Activated CD8-positive, alpha-beta memory T cell treated with anti-CD3 and anti-CD28 coated beads for 36 hours (primary cell): ENCODE measurements at regions not wholly inside any gene's neighbourhood (a gene's known extent, or its start where the extent isn't known, plus 50 kb on each side); places are given as distances from the start of the nearest gene placed in this dataset.

ENCODE experiments used
- CTCF ChIA-PET: fragments of 350-600 bp; sonication (Branson Sonifier 250); formaldehyde crosslinking; loops from one replicate; lab custom pipeline; 2021; ENCODE audit warnings: antibody characterized with exemption; lab: Charles Lee
- POLR2A ChIA-PET: fragments of 350-600 bp; sonication (Branson Sonifier 250); formaldehyde crosslinking; loops from one replicate; lab custom pipeline; 2021; ENCODE audit warnings: antibody characterized with exemption; lab: Charles Lee

DNA sequence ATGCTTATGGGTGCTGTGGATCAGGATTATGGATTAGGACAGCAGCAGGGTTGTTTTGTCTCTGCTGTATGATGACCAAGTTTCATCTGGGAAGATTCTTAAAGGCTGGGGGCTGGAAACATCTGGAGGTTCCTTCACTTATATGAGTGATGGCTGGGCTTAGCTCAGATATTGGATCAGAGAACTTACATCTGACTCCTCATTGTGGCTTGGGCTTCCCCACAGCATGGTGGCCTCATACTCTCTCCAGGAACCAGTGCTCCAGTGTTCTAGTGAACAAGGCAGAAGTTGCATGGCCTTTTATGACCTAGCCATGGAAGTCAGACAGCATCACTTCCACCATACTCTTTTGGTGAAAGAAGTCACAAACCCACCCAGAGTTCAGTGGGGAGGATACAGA is 336.1 kb upstream of the TBX3 start:
- CTCF ChIA-PET: no interaction called here
- POLR2A ChIA-PET: no interaction called here

DNA sequence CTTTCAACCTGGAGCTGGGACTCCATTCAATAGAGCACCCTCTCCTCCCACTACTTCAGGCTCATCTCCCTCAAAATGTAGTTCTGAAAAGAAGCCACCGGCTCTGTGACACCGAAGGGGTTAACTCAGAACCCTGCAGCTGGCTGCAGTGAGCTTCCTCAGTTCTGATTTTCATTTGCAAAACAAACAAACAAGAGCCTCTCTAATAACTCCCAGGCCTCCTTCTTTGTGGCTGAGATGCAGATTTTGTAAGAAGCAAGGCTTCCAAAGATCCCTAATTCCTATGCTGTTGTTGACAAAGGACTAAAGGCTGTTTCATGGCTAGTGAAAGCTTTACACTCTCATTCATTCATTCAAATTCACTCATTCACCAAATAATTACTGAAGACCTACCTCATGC is 333.4 kb upstream of the TBX3 start:
- CTCF ChIA-PET: no interaction called here
- POLR2A ChIA-PET: no interaction called here

DNA sequence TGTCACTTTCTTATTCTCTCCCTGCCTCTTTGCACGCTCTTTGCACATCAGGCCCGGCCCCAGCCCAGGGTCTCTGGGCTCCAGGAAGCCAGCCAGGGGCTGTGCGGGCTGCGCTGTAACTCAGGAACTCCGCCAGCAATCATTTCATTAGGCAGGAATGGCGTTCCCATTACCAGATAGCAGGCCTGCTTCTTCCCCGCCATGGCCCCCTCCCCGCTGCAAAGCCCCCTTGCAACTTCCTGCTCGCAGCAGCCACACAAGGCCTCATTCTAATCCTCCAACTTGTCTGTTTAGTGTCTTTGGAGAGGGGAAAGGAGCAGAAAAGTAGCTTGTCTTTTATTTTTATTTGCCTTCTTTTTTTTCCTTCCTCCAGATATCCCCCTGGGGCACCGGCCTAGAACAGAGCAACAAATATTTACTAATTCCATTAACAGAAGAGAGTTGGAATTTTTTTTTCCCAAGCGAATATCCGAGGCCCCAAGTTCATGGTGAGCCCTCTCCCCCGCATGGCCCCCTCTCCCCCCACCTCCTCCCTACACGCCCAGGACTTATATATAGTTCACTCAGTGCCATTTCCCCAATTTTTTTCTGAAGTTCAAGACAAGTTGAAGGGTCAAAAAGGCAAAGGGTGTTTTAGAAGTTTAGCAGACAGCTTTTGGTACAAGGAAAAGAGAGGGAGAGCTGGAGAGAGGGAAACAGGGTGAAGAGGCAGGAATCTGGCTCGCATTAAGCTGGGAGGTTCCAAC is 329.4 kb upstream of the TBX3 start:
- POLR2A ChIA-PET: no interaction called here
- CTCF ChIA-PET: no interaction called here

DNA sequence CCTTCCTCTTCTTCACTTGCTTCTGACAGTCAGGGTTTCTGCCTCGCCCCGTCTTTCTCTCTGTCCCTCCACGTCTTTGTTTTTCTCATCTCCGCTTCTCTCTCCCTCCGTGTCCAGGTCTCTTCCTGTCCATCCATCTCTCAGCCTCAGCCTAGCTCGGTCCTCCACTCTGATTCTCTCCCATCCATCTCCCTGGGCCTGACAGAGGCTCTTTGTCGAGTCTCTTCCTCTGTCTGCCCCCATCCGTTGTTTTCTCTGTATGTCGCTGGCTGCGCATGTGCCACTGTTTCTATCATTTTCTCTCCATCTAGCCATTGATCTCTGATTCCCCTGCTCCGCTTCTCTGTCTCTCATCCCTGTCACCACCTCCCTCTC is 328.9 kb upstream of the TBX3 start:
- POLR2A ChIA-PET: no interaction called here

DNA sequence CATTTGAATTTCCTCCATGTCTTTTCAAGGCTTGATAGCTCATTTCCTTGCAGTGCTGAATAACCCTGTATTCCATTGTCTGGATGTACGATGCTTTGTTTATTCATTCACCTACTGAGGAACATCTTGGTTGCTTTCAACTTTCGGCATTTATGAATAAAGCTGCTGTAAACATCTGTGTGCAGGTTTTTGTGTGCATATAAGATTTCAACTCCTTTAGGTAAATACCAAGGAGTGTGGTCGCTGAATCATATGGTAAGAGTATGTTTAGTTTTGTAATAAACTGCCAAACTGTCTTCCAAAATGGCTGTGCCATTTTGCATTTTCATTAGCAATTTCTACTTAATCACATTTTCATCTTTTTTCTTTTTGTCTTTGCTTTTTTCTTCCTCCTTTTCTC is 327.7 kb upstream of the TBX3 start:
- POLR2A ChIA-PET: no interaction called here
- CTCF ChIA-PET: no interaction called here

More for the DNA sequence above, 328.9 kb upstream of the TBX3 start:
- CTCF ChIA-PET: no interaction called here

DNA sequence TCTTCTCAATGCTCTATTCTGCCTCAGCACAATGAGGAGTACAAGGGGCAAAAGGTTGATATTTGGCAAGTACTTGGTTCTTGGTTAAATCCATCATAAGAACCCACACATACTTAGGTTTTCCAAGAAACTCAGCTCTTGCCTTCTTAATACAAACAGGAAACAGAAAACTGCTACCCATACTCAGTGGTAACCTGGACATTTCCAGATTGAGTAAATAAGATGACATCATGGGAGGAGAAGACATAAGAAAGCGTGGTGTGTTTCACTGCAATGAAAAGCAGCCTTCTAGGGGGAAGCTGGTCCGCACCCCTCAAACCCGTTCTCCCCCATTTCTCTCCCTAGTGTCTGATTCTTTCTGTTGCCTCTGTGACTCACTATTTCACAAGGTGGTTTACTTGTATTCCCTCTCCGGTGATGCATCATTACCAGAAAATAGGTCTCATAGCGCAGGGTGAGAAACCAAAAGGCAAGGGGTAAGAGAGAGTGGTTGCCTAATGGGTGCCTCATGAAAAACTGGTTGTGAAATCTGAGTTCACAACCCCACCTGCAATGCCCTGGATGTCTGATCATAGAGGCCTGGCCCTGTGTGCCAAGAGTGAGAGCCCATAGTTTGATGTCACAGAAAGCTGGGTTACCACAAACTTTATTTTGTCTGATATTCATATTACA is 326.5 kb upstream of the TBX3 start:
- POLR2A ChIA-PET: no interaction called here
- CTCF ChIA-PET: no interaction called here

DNA sequence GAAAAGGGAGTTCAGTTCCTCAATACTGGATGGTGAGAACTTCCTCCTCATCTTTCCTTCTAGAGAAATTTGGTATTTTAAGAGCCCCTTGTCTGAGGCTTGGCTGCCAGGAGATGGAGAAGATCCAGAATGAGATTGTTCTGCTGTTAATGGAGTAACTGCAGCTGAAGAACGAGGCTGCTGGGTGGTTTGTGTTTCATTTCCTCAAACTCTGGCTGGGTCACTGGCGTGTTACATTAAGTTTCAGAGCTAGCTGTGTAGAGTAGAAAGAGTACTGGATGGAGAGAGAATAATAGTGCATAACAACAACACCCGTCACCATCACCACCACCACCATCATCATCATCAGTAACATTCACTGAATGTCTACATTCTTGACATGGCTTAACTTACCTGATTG is 325.0 kb upstream of the TBX3 start:
- ChIA-PET POLR2A (no interaction called here), CTCF (no interaction called here)

DNA sequence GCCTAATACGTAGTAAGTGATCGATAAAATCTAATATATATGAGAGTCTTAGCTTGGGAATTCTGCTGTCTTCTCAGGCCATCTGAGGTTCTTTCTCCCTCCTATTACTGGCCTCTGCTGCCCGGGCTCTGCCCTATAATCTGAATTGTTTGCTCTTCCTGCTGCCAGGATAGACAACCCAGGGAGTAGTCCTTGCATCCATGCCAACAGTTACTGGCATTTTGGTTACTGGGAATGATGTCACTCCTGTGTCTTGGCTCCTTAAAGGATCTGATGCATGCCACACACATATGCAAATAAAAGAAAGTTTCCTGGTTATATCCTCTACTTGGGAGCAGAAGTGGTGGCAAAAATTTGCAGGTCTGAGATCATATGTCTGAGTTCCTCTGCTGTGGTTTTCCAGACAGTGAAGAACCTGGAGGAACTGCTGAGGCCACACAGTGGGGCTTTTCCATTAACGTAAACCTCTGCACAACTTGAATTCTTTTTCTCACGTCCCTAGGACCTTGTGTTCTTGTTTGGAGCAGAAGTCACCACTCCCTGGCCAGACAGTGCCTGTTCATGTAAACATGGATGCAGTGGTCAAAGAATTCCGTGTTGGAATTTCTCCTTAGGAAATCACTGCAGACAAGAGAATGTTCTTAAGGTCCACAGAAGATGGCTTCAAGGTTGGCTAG is 320.6 kb upstream of the TBX3 start:
- POLR2A ChIA-PET: no interaction called here
- CTCF ChIA-PET: no interaction called here

DNA sequence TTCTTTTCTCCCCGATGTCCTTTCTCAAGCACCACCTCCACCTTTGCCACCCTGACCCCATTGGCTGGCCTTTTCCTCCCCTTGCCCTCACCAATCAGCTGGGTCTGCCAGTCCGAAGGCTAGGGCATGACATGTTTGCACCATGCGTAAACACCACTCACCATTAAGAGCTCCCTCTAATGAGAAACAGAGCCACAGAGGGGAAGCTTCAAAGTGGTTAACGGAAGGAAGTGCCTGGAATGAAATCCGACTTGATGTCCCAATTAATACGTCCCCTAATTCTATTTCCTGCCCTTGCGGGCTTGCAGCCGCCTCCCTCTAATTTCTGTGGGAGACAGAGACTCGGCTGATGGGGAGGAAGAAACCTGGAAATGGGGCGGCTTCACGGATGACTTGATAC is 318.5 kb upstream of the TBX3 start:
- ChIA-PET CTCF (no interaction called here), POLR2A (no interaction called here)

DNA sequence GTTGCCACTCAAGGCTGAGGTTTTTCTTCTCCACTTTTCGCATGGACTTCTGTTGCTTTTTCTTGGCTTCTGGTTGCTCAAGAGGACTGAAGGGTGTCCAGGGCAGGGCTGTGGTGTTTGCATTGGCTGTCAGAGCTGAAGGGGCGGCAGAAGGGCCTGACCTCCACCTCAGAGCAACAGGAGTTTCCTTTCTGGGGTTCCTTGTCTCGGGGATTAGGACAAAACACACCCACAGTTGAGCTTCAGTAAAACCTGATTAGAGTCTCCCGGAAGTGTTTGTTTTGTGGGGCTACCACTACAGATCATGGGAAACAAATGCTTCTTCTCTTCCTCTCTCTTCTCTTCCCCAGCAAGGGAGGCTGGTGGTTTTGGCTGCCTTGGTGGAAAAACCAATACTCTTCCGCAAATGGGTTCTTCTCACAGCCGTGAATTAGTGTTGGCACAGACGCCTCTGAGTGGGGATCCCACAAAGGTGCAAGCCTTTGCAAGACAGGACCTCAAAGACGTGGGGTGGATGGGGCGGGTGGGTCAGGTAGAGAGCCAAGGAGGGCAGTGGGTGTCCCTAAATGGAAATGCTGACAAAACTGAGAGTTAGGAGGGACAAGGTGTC is 317.7 kb upstream of the TBX3 start:
- CTCF ChIA-PET: no interaction called here
- POLR2A ChIA-PET: no interaction called here

DNA sequence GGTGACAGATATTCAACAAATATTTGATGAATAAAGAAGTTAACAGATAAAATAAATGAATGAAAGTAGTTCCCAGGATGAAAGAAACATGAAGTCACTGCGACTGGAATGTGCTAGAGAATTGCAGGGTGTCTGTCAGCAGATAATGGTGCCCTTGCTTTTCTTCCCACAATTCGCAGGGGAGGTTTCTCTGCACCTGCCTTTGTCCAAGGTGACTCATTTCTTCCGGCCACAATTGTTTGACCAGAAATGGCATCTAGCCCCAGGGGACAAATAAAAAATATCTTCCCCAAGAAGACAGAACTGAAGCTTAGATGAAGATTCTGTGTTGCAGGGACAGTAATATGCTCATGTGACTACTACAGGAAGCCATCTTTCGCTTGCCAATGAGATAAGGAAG is 316.1 kb upstream of the TBX3 start:
- ChIA-PET CTCF (no interaction called here), POLR2A (no interaction called here)

DNA sequence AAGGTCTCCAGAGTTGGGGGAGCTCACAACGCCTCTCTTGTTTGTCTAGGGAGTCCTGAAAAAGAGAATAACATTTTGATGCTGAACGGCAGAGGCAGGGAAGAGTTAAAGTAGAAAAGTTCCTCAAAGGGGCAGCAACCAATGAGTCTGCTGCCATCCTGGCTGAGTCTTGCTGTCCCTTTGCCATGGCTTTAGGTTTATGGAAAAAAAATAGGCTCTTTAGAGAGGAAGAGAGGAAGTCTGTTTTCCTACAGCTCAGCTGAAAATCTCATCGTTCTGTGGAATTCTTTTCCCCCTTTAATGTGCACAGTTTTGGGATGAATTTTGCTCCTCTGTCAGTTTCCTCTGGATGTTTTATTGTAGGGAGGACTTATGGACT is 314.8 kb upstream of the TBX3 start:
- ChIA-PET CTCF (no interaction called here), POLR2A (no interaction called here)

DNA sequence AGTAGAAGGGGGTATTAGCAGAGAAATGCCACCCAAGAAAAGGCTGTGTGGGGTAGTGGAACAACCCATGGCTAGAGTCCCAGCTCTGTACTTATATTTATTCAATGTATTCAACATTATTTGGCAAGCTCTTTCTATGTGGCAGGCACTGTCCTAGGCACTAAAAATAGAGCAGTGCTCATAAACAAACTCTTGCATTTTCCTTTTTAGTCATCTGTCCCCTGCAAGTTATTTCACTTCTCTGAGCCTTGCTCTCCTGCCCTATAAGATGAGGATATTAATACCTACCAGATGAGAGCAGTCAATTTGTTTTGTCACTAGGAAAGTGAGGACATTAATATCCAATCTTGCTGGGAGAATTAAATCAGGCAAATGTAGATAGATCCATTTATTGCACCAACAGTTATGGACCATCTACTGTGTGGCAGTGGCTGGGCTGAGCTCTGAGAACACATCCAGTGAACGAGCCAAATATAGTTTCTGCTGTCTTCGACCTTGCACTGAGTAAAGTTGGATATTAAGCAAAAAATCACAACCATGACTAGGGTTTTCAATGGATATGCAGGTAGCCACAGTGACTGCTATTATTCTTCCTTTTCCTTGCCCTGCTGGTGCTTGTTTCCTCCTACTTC is 314.3 kb upstream of the TBX3 start:
- POLR2A ChIA-PET: no interaction called here
- CTCF ChIA-PET: no interaction called here

DNA sequence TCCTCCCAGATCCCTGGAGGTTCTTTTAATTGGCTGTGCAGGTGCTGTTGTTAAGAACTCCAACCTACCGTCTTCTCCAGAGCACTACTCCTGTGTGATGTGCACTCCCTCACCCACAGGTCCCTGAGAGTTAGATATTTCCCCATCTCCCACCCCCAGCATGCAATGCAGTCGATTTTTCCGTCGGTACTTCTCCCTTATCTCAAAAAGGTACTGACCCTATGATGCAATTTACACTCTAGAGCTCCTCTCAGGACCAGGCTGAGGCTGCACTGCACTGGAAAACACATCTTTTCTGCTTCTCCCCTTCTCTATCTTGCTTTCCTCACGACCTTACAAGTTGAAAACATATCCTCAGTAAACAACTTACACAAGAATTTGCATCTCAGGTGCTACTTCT is 312.4 kb upstream of the TBX3 start:
- CTCF ChIA-PET: no interaction called here
- POLR2A ChIA-PET: no interaction called here

DNA sequence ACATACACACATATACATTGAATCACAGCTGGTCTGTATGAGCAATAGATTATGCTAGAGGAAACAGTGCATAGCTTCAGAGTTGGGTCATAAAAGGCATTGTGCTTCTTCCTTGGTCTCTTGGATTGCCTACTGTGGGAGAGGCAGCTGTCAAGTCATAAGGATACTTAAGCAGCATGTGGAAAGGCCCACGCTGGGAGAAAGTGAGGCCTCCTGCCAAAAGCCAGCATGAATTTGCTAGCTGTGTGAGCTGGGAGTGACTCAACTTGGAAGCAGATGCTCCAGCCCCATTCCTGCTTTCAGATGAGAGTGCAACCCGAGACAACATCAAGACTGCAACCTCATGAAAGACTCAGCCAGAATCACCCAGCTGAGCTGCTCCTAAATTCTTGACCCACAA is 311.9 kb upstream of the TBX3 start:
- ChIA-PET CTCF (no interaction called here), POLR2A (no interaction called here)

DNA sequence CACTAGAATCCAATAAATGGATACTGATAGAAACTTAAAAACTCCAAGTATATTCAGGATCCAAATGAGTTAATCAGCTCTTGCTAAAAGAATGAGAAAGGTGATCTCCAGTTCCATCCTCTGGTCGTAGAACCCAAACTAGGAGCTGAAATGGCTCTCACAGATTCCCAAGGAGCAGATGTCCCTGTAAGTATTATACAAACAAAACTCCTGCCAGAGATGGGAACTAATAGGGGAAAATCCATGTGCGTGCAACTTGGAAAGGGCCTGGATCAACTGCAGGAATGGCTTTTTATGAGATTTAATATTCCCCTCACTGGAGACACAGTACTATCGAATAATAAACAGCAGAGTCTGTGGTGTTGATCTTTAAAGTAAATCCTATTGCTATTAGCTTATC is 309.2 kb upstream of the TBX3 start:
- ChIA-PET POLR2A (no interaction called here), CTCF (no interaction called here)

DNA sequence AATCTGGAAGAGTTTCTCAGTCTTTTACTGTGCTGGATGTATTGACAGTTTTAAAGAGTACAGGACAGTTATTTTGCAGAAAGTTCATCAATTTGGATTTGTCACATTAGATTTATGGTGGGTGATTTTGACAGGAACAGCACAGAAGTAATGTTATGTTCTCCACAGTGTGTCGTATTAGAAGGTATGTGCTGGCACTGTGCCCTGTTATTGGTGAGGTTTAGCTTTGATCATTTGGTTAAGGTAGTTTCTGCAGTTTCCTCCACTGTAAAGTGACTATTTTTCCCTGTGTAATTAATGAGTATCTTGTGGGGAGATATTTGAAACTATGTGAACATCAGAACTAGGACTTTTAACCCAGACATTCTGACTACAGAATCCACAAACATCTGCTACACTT is 308.5 kb upstream of the TBX3 start:
- ChIA-PET POLR2A (no interaction called here), CTCF (no interaction called here)

DNA sequence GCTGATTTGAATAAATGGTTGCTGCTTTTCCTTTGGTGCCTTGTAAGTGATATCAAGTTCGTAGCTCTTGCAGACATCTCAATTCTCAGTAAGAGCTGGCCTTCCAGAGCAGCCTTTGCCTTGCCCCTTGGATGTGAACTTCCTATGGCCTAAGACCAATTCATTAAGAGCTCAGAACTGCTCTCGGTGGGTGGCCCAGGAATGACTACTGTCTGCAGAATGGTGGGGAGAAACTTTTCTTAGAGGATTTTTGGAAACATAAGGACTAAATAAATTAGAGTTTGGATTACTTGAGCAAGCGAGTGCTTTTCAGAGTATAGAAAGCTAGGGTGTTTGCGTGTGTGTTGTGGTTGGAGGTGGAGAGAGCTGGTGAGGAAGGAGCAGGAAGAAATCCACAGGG is 306.4 kb upstream of the TBX3 start:
- ChIA-PET CTCF (no interaction called here), POLR2A (no interaction called here)

DNA sequence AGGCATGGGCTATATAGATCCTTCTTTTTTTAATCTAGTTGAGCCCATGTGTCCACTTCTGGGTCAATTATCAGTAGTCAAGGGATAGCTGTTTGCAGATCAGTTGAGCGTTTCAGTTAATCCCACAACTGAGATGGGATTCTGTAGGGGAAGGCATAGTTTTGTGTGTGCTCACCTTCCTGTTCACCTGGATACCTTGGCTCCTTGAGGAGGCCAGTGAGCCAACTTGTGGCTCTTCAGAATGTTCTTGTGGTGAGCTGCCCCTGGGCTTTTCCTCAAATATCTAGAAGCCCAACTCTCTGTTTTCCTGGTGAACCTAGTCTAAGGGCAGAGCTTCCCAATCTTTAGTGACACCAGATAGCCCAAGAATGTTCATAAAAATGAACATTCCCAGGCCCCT is 302.9 kb upstream of the TBX3 start:
- POLR2A ChIA-PET: no interaction called here
- CTCF ChIA-PET: no interaction called here

DNA sequence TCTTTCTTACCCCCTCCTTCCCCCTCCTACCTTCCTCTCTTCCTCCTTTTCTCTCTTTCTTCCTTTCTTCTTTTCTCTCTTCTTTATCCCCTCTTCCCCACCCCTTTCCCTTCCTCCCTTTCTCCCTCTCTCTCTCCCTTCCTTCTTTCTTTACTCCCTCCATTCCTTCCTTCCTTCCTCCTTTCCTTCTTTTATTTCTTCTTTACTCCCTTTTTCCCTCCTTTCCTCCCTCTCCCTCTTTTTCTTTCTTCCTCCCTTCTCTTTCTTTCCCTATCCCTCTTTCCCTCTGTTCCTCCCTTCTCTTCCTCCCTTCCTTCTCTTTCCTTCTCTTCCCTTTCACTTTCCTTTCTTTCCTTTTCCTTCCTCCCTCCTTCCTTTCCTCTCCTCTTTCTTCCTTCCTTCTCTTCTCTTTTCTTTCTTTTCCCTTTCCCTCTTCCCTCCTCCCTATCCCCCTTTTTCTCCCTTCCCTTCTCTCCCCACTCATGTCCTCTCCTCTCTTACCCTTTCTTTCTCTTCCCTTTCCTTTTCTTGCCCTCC is 302.3 kb upstream of the TBX3 start:
- POLR2A ChIA-PET: no interaction called here
- CTCF ChIA-PET: no interaction called here
